VCaP (cell line): ENCODE measurements at regions not wholly inside any gene's neighbourhood (a gene's known extent, or its start where the extent isn't known, plus 50 kb on each side); places are given as distances from the start of the nearest gene placed in this dataset.

Experiments
- H3K27ac ChIP-seq: fragments of 450-650 bp; 2 replicates; pipeline ENCODE4 v1.5.1; 2017
- CTCF ChIP-seq: fragments of 450-650 bp; conservative IDR thresholded peaks from 2 replicates; pipeline ENCODE4 v1.5.1; 2017; ENCODE audit warnings: mild to moderate bottlenecking, moderate library complexity

- H3K27ac ChIP-seq: no peak overlapping the region
- no peak for TF ChIP-seq CTCF
Measured at GRCh38 chr10:10794791-10795191, 222.9 kb upstream of the CELF2 start.

GRCh38 chr10:10796061-10796773 is 221.5 kb upstream of the CELF2 start:
- no peak overlapping the region for H3K27ac ChIP-seq
- no peak for TF ChIP-seq CTCF

GRCh38 chr10:10796774-10797415 is 220.8 kb upstream of the CELF2 start:
- TF ChIP-seq CTCF: no peak
- H3K27ac ChIP-seq: no peak overlapping the region

GRCh38 chr10:10797513-10797912 is 220.2 kb upstream of the CELF2 start:
- TF ChIP-seq CTCF: no peak
- no peak overlapping the region for H3K27ac ChIP-seq

- no peak for TF ChIP-seq CTCF
- no peak overlapping the region for H3K27ac ChIP-seq
Measured at GRCh38 chr10:10798102-10798863, 219.4 kb upstream of the CELF2 start.

GRCh38 chr10:10798864-10799192 is 218.8 kb upstream of the CELF2 start:
- H3K27ac ChIP-seq: no peak overlapping the region
- no peak for TF ChIP-seq CTCF

GRCh38 chr10:10800961-10801360 is 216.7 kb upstream of the CELF2 start:
- TF ChIP-seq CTCF: no peak

More at GRCh38 chr10:10800961-10801360, 216.7 kb upstream of the CELF2 start:
- H3K27ac ChIP-seq: no peak overlapping the region
